ENCODE measurements at regions not wholly inside any gene's neighbourhood (a gene's known extent, or its start where the extent isn't known, plus 50 kb on each side); places are given as distances from the start of the nearest gene placed in this dataset.

DNA sequence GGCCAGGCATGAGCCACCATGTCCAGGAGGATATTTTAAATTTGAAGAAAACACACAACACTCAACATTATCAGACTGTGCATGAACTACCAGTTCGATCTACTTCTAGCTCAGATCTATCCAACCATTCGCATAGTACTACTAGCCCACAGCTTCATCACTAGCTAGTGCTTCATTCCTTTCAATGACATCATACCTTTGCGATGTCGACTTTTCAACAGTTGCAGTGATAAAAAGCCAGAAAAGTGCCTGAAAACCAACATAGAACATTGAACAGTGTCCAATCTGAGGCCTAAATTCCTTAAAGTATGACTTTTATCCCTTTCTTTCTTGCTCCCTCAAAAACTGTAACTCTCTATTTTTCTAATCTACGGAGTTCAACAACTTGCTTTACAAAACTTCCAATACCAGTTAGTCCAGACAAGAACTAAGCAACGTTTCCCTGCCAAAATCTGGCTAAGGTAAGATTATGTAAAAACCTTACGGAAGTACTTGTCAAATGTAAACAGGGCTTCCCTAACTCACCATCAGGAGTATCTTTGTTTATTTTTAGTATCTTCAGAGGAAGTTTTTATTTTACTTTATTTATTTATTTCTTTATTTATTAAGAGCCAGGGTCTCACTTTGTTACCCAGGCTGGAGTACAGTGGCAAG, 434.0 kb upstream of the JARID2 start:
- ChIA-PET POLR2A (no interaction called here), CTCF (no interaction called here)
- Mint-ChIP-seq H3K36me3 (ENCODE audit: low read depth) (peaks cover 3% of the 10 kb centered on the region), H3K9me3 (peaks cover 6% of the 10 kb centered on the region), H3K27ac (no peak overlapping the region), H3K4me1 (no peaks in the 10 kb centered on the region), H3K27me3 (no peaks in the 10 kb centered on the region), H3K4me3 (no peak overlapping the region)
- no peak for DNase-seq

DNA sequence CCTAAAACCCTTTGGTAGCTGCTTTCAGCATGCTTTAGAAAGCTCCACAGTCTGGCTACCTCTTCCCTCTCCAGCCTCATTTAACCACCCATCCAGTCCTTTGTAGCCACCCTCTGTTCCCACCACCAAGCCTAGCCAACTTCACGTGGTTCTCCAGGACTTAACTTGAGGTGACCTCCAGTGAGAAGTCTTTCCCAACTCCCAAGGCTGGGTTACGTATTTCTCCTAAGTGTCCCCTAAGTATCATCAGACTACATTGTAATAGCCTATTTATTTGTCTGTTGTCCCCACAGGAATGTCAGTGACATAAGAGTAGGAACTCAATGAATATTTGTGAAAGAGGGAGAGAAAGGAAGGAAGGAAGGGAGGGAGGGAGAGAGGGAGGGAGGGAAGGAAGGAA, 431.9 kb upstream of the JARID2 start:
- POLR2A ChIA-PET, result no interaction called here
- DNase-seq, result no peak
- no peaks in the 10 kb centered on the region for H3K4me1 Mint-ChIP-seq
- no peak overlapping the region for H3K4me3 Mint-ChIP-seq
- no peaks in the 10 kb centered on the region for H3K36me3 Mint-ChIP-seq (ENCODE audit: low read depth)
- no peak overlapping the region for H3K27ac Mint-ChIP-seq
- CTCF ChIA-PET, result no interaction called here
- no peaks in the 10 kb centered on the region for H3K27me3 Mint-ChIP-seq
- no peaks in the 10 kb centered on the region for H3K9me3 Mint-ChIP-seq

DNA sequence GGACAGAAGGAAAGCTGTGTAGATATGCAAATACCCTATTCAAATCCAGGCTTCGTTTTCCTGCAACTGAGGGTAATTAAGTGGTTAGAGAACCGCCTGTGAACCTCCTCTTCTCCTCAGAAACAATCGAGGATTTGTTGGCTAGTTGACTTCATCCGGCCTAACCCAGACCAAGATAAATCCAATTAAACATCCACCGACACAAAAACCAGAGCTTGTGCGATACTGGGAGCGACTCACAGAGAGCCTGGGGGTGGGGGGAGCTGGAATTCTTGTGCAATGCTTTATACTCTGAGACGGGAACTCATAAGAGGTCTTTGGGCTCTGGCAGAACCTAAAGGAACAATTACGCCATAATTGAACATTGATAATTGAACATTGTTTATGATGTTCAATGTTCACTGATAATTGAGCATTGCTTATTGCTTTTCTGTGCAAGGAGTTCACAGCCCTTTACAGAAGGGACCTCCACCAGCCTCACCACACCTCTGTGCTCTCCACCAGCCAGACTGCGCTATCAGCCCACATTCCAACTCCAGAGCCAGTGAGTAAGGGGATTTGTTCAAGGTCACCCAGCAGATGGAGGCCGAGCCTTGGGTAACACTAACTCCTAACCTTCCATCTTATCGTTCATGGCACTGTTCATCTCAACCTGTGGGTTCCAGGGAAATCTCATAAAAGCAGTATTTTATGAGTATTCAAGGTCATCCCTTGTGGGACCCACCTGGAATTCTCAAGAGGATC, 429.6 kb upstream of the JARID2 start:
- H3K27ac Mint-ChIP-seq, result no peak overlapping the region
- POLR2A ChIA-PET, result no interaction called here
- no peaks in the 10 kb centered on the region for H3K27me3 Mint-ChIP-seq
- H3K4me1 Mint-ChIP-seq, result peaks cover 5% of the 10 kb centered on the region
- peaks cover 3% of the 10 kb centered on the region for H3K36me3 Mint-ChIP-seq (ENCODE audit: low read depth)
- no peak overlapping the region for H3K4me3 Mint-ChIP-seq
- CTCF ChIA-PET, result interaction anchor here (0.6 kb wide), 1 partner anchor 811 kb away, joined by 3 read pairs; no protein-coding TSS in a partner anchor
- no peak for DNase-seq
- H3K9me3 Mint-ChIP-seq, result no peaks in the 10 kb centered on the region

DNA sequence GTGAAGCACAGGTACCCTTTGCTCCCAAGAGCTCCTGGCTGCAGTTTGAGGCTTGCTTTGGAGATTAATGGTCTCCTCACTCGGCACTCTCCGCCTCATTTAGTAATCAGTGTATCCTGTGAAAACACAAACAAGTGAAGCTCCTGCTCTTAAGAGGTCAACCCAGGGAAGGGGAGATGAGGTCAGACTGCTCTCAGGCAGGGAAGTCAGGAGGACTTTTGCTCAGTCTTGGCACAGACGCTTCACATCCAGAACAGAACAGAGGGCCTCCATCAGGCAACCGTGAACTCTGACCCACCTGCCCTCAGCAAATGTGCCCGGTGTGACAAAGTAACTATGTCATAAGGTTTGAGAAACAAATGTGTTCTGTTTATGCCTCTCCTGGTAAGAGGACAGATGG, 428.8 kb upstream of the JARID2 start:
- H3K36me3 Mint-ChIP-seq (ENCODE audit: low read depth), result peaks cover 3% of the 10 kb centered on the region
- ChIA-PET POLR2A (no interaction called here), CTCF (interaction anchor here (0.6 kb wide), 1 partner anchor 810 kb away, joined by 3 read pairs; no protein-coding TSS in a partner anchor)
- peaks cover 5% of the 10 kb centered on the region for H3K4me1 Mint-ChIP-seq
- H3K27ac Mint-ChIP-seq, result no peak overlapping the region
- H3K4me3 Mint-ChIP-seq, result no peak overlapping the region
- H3K9me3 Mint-ChIP-seq, result no peaks in the 10 kb centered on the region
- no peak for DNase-seq
- H3K27me3 Mint-ChIP-seq, result no peaks in the 10 kb centered on the region

DNA sequence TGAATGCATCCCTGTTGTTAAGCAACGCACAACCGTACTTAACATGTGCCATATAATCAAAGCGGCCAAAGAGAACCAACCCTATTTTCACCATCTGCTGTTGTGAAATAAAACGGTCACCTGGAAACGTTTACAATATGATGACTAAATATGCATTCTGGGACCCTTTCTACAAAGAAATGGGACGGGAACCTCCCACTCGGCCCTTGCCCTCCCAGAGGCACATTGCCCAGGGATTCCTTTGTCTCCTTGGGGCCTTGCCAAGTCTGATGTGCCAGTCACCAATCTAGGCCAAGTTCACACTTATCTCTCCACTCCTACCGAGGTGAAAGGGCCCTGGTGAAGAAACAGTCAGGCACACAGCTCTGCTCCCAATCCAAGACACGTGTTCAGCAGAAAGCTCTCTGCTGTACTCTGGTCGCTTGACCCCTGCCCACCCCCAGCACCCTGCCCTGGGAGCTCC, 427.4 kb upstream of the JARID2 start:
- peaks cover 3% of the 10 kb centered on the region for H3K36me3 Mint-ChIP-seq (ENCODE audit: low read depth)
- CTCF ChIA-PET, result no interaction called here
- DNase-seq, result no peak
- no peaks in the 10 kb centered on the region for H3K9me3 Mint-ChIP-seq
- H3K27ac Mint-ChIP-seq, result no peak overlapping the region
- POLR2A ChIA-PET, result no interaction called here
- peaks cover 5% of the 10 kb centered on the region for H3K4me1 Mint-ChIP-seq
- no peaks in the 10 kb centered on the region for H3K27me3 Mint-ChIP-seq
- H3K4me3 Mint-ChIP-seq, result no peak overlapping the region

DNA sequence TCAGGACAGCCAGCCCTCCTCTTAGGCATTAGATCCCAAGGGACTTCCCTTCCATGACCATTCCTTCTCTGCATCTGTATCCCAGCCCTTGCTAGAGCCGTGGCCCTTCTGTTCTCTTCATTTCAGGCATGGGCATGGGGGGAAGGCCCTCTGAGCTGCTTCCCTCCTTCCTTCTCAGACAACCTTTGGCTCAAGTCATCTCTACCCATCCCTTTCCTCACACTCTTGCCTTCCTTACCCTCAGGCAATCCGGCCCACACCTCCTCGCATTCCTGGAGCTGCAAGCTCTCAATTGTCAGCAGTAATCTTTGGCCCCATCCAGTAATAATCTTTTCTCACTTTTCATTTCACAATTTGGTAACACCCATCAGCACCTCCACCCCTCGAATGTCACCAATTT, 426.9 kb upstream of the JARID2 start:
- Mint-ChIP-seq H3K9me3 (no peaks in the 10 kb centered on the region), H3K36me3 (ENCODE audit: low read depth) (peaks cover 3% of the 10 kb centered on the region), H3K4me1 (peaks cover 5% of the 10 kb centered on the region), H3K27me3 (no peaks in the 10 kb centered on the region), H3K27ac (no peak overlapping the region), H3K4me3 (no peak overlapping the region)
- ChIA-PET CTCF (no interaction called here), POLR2A (no interaction called here)
- DNase-seq, result no peak

DNA sequence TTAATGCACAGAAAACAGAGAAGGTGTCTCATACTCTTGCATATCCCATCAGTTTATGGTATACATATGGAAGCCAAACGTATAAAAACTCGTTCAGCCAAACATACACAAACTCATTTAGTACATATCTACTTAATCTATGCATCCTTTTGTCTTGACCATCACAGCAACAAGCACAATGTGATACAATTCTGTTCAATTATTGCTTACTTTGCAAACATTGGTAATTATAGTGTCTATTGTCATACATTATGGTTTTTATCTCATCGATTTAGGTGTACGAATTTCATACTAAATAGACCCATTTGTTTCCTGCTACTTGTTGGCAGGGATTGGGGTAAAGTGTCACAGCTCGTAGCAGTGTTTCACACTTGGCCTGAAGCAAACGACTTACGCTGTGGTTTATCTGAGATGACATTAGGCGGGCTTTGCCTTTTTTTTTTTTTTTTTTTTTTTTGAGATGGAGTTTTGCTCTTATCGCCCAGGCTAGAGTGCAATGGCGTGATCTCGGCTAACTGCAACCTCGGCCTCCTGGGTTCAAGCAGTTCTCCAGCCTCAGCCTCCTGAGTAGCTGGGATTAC, 425.9 kb upstream of the JARID2 start:
- no peaks in the 10 kb centered on the region for H3K27me3 Mint-ChIP-seq
- peaks cover 5% of the 10 kb centered on the region for H3K4me1 Mint-ChIP-seq
- H3K27ac Mint-ChIP-seq, result no peak overlapping the region
- H3K4me3 Mint-ChIP-seq, result no peak overlapping the region
- H3K9me3 Mint-ChIP-seq, result no peaks in the 10 kb centered on the region
- CTCF ChIA-PET, result no interaction called here
- POLR2A ChIA-PET, result no interaction called here
- H3K36me3 Mint-ChIP-seq (ENCODE audit: low read depth), result peaks cover 3% of the 10 kb centered on the region
- DNase-seq, result no peak

DNA sequence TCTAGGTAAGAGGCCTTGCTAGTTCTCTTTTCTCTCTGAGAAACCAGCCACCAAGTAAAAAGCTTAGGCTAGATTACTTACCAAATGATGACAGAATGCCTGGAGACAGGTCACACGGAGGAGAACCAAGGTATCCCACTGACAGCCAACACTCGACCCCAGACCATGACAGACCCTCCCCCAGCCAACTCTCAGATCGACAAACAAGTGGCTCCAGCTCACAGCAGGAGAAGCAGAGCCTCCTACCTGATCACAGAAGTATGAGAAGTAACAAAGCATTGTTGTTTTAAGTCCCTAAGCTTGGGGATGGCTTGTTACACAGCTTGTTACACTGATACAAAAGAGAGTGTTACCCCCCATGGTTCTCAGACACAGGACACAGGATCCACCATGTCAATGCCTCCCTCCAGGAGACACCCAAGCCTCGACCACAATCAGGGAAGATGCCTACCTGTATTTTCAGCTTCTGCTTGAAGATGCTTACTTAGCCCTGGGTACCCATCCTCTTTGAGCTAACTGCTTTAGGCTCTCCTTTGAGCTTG, 423.8 kb upstream of the JARID2 start:
- no peak for DNase-seq
- Mint-ChIP-seq H3K27ac (no peak overlapping the region), H3K4me3 (no peak overlapping the region), H3K4me1 (peaks cover 5% of the 10 kb centered on the region), H3K36me3 (ENCODE audit: low read depth) (peaks cover 3% of the 10 kb centered on the region), H3K27me3 (no peaks in the 10 kb centered on the region), H3K9me3 (no peaks in the 10 kb centered on the region)
- CTCF ChIA-PET, result no interaction called here
- POLR2A ChIA-PET, result no interaction called here

DNA sequence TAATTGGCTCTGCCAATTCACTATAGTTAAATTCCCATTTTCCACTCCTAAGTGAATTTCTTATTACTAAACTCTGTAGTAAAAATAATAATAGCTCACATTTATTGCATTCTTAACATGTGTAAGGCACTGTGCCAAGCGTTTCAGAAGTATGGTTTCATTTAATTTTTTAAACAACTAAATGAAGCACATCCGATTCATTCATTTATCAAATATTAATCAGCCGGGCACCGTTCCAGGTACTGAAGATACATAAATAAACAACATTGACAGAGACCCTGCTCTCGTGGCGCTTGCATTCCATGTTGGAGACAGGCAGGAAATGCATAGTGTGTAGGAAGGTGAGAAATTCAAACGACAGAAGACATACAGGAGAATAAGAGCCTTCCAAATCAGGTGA, 423.2 kb upstream of the JARID2 start:
- H3K36me3 Mint-ChIP-seq (ENCODE audit: low read depth), result peaks cover 3% of the 10 kb centered on the region
- DNase-seq, result no peak
- H3K27me3 Mint-ChIP-seq, result no peaks in the 10 kb centered on the region
- peaks cover 5% of the 10 kb centered on the region for H3K4me1 Mint-ChIP-seq
- no peaks in the 10 kb centered on the region for H3K9me3 Mint-ChIP-seq
- no peak overlapping the region for H3K4me3 Mint-ChIP-seq
- POLR2A ChIA-PET, result no interaction called here
- no peak overlapping the region for H3K27ac Mint-ChIP-seq
- CTCF ChIA-PET, result no interaction called here

DNA sequence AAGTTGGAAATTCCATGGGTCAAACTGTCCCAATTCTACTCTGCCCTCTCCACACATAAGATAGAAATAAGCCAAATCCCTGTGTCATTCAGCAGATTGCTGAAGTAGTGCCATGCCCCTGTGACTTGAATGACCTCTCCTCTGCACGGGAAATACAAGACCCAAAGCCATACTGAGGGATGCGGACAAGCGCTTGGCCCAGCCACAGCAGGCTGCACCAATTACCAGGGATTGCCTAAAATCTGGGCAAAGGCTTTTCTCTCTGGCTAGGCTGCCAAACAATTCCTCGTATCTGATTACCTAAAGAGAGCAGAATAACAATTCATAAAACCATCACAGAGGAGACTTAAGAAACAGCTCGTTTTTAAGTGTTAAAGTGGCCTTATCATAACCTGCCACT, 421.8 kb upstream of the JARID2 start:
- no peaks in the 10 kb centered on the region for H3K27me3 Mint-ChIP-seq
- no peak for DNase-seq
- CTCF ChIA-PET, result no interaction called here
- peaks cover 3% of the 10 kb centered on the region for H3K36me3 Mint-ChIP-seq (ENCODE audit: low read depth)
- H3K4me1 Mint-ChIP-seq, result peaks cover 5% of the 10 kb centered on the region
- H3K4me3 Mint-ChIP-seq, result no peak overlapping the region
- POLR2A ChIA-PET, result no interaction called here
- no peaks in the 10 kb centered on the region for H3K9me3 Mint-ChIP-seq
- no peak overlapping the region for H3K27ac Mint-ChIP-seq

DNA sequence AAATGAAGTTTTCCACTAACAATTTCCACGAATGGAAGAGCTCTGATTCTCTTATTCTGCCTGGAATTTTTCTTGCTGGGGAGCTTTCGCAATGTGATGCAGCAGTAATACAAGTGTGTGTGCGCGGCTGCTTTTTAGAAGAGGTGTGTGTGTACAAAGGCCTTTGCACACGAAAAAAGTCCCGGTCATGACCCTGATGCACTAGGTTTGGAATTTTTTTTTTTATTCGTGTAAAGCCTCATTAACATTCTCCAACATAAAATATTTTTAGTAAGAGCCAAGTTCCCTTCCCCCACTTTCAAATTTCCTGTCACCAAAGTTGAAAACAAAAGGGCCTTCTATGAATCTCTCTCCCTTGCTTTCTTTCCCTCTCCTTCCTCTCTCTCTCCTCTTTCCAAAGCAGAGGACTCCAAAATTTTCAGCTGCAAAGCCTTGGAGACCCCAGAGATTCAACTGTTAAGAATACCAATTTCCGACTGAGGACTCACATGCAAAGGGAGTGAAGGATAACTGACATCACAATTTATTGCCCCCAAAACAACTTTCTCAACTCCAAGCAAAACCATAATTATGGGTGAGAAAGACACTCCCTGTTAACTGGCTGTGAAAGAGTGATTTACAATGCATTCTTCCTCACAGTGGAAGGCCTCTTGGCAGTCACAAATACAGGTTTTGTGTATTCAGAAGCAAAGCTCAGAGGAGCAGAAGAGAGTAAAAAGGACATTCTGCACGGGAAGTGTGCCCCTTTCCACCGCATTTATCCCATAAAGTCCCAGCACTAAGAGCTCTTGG, 421.2 kb upstream of the JARID2 start:
- POLR2A ChIA-PET, result no interaction called here
- no peak for DNase-seq
- Mint-ChIP-seq H3K36me3 (ENCODE audit: low read depth) (peaks cover 3% of the 10 kb centered on the region), H3K9me3 (no peaks in the 10 kb centered on the region), H3K4me3 (no peak overlapping the region), H3K27ac (no peak overlapping the region), H3K4me1 (peaks cover 5% of the 10 kb centered on the region), H3K27me3 (no peaks in the 10 kb centered on the region)
- CTCF ChIA-PET, result no interaction called here

DNA sequence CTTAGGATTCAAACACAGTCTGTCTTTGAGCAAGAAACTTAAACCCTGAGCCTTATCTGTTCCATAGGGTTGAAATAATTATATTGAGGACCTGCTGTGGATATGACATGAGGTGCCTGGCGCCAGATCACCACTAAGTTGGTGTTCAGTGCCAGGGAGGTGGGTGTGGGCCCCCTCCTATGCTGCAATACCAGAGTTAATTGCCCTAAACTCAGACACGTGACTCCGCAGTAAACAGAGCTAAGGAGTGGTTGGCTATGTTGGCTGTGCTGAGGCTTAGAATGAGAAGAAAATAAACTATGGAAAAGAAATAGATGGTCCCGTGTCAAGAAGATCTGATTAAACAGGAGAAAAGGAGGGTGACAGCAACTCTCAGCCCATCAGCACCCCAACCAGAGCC, 419.4 kb upstream of the JARID2 start:
- H3K4me3 Mint-ChIP-seq, result no peak overlapping the region
- no peaks in the 10 kb centered on the region for H3K27me3 Mint-ChIP-seq
- peaks cover 3% of the 10 kb centered on the region for H3K9me3 Mint-ChIP-seq
- POLR2A ChIA-PET, result no interaction called here
- no peaks in the 10 kb centered on the region for H3K36me3 Mint-ChIP-seq (ENCODE audit: low read depth)
- H3K27ac Mint-ChIP-seq, result no peak overlapping the region
- CTCF ChIA-PET, result no interaction called here
- H3K4me1 Mint-ChIP-seq, result no peaks in the 10 kb centered on the region
- no peak for DNase-seq

DNA sequence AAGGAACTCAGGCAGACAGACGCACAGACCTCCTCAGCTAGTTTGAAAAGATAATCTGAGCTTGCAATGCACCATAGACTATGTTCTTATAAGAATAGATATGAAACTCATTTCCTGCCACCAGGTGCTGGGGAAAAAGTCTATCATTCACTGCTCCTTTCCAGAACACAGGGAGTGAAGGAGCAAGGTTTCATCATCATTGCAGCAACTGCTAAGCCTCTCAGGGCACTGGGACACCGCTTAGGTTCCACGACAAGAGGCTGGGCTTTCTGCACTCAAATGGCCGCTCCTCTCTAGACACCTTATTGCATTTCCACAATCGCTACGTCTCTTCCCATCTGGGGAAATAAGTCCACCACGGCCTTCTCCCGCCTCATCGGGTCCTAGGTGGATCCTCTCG, 418.5 kb upstream of the JARID2 start:
- Mint-ChIP-seq H3K4me1 (no peaks in the 10 kb centered on the region), H3K4me3 (no peak overlapping the region), H3K27ac (no peak overlapping the region), H3K27me3 (no peaks in the 10 kb centered on the region), H3K9me3 (peaks cover 3% of the 10 kb centered on the region), H3K36me3 (ENCODE audit: low read depth) (no peaks in the 10 kb centered on the region)
- ChIA-PET POLR2A (no interaction called here), CTCF (no interaction called here)
- DNase-seq, result no peak

Data from activated CD4-positive, alpha-beta memory T cell treated with anti-CD3 and anti-CD28 coated beads, Interleukin-2, amount 10 ng/mL, durations not matched to agents 7 days and 5 days (primary cell).